NCI-H2196 (cell line): ENCODE measurements at regions not wholly inside any gene's neighbourhood (a gene's known extent, or its start where the extent isn't known, plus 50 kb on each side); places are given as distances from the start of the nearest gene placed in this dataset.
"Not testable (repeated sequence)": the region's sequence is repeated elsewhere in the genome, so short reads cannot be mapped to it uniquely, and the experiment has no call there.

Experiments
- DNase-seq: peaks from one replicate; lab custom pipeline; 2025; ENCODE audit not compliant: unreplicated experiment; lab: John Stamatoyannopoulos, UW

DNA sequence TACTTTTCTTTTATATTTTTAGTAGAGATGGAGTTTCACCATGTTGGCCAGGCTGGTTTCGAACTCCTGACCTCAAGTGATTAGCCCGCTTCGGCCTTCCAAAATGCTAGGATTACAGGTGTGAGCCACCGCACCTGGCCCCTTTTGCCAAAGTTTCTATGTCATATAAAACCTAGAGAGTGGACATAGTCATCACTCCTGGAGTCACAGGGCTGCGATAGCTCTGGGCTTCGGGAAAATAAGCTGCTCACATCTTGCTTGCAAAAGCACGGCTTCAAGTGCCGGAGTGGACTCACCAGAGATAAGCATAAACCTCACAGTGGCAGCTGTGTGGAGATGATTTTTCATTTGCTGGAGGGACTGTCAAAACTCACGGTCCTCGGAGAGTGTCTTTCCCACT is 171.2 kb downstream of the TEX29 start:
- no peak for DNase-seq

- no peak for DNase-seq
These were observed 172.0 kb downstream of the TEX29 start for GRCh38 chr13:111492341-111492950.

GRCh38 chr13:111492958-111493357 is 172.5 kb downstream of the TEX29 start:
- DNase-seq: no peak

GRCh38 chr13:111493468-111493867 is 173.0 kb downstream of the TEX29 start:
- DNase-seq: no peak

DNA sequence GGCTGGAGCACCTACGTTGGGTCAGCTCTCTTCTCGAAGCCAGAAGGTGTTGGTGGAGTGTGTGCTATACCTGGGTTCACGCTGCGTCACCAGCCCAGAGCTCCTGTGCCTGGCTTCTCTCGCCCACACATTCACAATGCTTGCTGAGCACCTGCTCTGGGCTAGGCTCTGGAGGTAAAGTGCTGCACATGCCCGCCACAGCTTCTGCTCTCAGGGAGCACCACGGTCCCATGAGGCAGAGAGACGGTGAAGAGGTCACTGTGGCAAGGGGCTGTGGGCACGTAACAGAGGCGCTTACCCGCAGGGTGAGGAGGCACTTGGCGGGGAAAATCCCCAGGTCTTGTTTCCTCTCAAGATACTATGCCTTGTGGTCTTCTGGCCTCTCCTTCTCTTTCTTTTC is 174.2 kb downstream of the TEX29 start:
- DNase-seq: no peak

GRCh38 chr13:111501596-111502535 is 181.4 kb downstream of the TEX29 start:
- DNase-seq: not testable (repeated sequence)

- no peak for DNase-seq
These were observed 182.5 kb downstream of the TEX29 start for GRCh38 chr13:111502957-111503356.

DNA sequence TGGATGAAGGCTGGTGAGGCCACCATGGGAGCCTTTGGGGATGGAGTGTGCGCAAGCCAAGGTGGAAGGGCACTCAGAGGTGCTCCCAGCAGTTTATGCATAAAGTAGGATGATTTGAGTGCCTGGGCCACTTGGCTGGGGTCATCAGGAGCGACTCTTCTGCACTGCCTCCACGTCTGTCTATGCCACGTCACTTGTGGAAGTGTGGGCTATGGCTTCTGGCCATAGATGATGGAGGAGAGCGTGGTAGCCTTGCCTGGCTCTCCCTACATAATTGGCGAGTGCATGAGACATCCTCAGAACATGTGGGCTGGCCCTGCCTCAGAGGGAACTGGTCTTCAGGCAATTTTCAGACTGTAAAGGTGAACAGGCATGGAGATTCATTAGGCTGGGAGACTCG is 182.9 kb downstream of the TEX29 start:
- DNase-seq: no peak

- peak; percentile 13 for DNase-seq
These were observed 183.7 kb downstream of the TEX29 start for GRCh38 chr13:111503905-111504695.

DNA sequence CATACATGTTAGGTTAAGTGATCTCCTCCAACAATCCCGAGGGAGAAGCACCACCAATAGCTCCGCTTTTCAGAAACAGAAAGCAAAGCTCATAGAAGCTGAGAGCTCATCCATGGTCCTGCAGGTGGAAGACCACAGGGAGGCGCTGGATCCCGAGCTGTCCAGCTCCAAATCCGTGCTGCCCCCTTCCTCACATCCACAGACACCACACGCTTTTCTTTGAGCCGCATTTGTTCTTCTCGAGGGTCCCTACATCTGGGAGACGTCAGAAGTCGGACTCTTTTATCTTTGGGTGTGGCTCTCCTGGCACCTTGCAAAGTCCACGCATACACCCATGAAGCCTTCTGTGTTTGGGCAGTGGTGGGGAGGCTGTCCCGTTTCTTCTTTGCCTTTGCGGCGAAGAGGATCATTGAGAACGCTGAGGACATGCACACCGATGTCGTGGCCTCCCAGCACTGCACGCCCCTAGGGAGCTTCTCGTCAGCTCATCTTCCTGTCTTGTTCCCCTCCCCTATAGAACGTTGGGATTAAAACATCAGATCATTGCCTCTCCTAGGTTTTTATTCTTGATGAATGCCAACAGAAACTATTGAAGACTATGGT is 184.8 kb downstream of the TEX29 start:
- DNase-seq: no peak

- DNase-seq: no peak
These were observed 185.7 kb downstream of the TEX29 start for GRCh38 chr13:111506125-111506524.

GRCh38 chr13:111506621-111507020 is 186.2 kb downstream of the TEX29 start:
- no peak for DNase-seq

DNA sequence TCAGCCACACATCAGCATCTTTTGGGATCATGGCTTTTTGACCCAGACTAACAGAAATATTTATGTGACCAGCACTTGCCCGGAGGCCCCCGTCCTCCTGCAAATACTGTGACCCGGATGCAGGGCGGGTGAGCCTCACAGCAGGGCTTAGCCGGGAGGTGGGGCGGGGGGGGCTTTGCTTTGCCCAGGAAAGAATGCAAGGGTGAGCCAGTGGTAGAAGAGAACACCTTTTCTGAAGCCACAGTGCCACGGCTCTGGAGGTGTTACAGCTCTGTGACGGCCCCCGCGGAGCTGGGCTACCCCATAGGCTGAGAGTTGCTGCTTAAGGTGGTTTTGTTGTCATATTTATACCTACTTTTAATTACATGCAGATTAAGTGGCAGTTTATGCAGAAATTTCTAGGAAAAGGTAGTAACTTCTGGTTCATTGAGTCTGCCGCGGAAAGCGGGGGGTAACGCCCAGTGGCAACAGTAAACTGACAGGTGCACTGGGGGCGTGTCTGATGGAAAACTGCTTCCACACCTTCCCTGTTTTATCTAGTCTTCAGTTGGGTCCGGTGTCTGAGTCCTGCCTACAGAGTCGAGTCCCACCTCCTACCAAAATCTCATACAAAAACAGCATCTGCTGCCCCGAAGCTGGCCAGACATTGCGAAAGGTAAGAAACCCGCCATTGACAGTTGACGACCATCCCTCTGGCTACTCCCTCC is 187.9 kb downstream of the TEX29 start:
- DNase-seq: no peak

GRCh38 chr13:111508902-111509509 is 188.6 kb downstream of the TEX29 start:
- DNase-seq: no peak

DNA sequence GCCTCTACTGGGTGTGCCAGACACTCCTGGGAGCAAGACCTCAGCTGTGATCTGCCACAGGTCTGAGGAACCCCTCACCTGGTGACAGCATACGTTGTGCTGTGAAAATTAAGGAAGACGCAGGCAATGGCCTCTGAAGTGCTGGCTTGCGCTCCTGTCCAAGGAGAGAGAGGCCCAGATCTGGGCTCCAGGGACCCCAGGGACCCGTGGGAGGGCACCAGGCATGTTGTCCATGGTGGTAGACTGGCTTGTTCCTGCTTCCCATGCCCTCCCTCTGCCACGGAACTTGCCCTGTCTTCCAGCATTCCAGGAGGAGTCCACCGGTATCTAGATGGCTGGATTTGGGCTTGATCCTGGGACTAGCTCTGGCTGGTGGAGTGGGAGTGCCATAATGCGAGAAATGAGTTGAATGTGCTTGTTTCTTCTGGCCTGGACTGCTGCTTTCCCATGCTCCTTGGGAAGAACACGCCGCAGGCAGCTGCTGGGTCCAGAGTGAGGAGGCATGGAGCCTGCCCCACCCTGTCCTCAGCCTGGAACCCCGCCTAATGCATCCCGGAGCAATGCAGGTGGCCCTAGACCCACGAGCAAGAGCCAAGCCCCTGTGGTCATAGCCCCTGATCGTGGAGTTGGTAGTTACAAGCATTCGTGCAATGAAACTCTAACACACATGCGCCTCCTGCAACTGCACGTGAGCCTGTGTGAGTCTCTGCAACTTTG is 190.2 kb downstream of the TEX29 start:
- no peak for DNase-seq

GRCh38 chr13:111511219-111511732 is 190.8 kb downstream of the TEX29 start:
- DNase-seq: no peak

DNA sequence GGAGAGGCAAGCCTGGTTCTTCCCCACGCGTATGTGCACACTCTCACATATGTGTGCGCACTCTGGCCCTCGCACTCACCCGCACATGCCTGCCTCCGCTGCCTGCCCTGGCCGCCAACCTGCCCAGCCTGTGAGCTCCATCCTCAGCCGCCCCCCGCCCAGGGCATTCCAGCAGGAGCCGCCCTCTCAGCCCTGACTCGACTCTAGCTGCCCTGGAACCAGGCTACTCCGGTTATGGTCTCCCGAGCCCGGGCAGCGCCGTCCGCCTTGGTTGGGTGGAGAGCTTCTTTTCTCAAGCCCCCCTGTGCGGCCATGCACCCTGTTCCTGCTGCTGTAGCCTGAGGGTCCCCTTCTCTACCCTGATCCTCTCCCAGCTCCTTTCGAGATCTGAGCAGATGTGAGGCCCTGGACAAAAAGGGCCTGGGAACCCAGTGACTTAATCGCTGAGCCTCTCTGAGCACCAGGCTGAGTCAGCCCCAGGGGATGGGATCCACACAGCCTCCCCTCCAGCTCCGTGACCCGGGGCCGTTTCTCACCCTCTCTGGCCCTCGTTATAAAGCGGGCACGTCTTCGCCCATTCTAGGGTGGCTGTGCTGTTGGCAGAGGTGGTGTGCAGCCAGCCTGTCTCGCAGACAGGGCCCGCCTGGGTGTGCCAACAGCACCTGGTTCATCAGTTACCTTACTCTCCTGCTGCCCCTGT is 191.5 kb downstream of the TEX29 start:
- DNase-seq: no peak

DNA sequence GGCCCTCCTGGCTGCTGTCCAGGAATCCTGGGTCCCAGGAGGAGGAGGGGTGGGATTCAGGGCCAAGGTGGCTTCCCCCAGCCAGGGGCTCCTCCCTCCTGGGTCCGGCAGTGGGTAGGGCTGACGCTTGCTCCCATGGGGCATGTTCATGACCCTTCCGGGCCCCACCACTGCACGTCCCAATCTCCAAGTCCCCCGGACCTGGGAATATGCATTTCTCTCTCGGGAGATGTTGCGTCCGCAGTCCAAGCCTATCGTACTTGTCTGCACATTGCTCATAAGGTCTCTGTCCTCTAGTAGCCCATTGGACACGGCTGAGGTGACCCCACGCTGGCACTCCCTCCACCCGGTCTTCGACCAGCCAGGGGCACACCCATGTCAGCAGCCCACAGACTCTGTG is 192.3 kb downstream of the TEX29 start:
- DNase-seq: no peak
